Neural cell (in vitro differentiated cells): ENCODE measurements at regions not wholly inside any gene's neighbourhood (a gene's known extent, or its start where the extent isn't known, plus 50 kb on each side); places are given as distances from the start of the nearest gene placed in this dataset.

Experiments
- H2AFZ ChIP-seq: fragments of 200-600, 300-800 bp; sonication (generic), shearing (Covaris generic); 2 replicates; pipeline ENCODE4 v1.6.0; 2014; ENCODE audit warnings: low read depth, mild to moderate bottlenecking, antibody characterized with exemption, low read length, moderate library complexity
- H3F3A ChIP-seq: fragments of 200-600 bp; shearing (Covaris generic); 2 replicates; pipeline ENCODE4 v1.6.1; 2016; ENCODE audit warnings: mild to moderate bottlenecking, moderate library complexity, mixed read lengths, antibody characterized with exemption, low read length; ENCODE audit not compliant: insufficient read depth, poor library complexity, severe bottlenecking
- H3K27ac ChIP-seq: fragments of 200-600, 300-800 bp; sonication (generic), shearing (Covaris generic); 2 replicates; pipeline ENCODE4 v1.5.1; 2014; ENCODE audit warnings: mild to moderate bottlenecking, low read length, moderate library complexity
- H3K27me3 ChIP-seq: fragments of 300-800, 200-600 bp; sonication (generic), shearing (Covaris generic); 2 replicates; pipeline ENCODE4 v1.6.0; 2014; ENCODE audit warnings: mild to moderate bottlenecking, low read depth, low read length, moderate library complexity; ENCODE audit not compliant: insufficient read depth
- H3K36me3 ChIP-seq: fragments of 300-800, 200-600 bp; sonication (generic), shearing (Covaris generic); 2 replicates; pipeline ENCODE4 v1.5.1; 2014; ENCODE audit warnings: mild to moderate bottlenecking, antibody characterized with exemption, low read length, moderate library complexity; ENCODE audit not compliant: insufficient read depth
- H3K4me2 ChIP-seq: fragments of 300-800, 200-600 bp; sonication (generic), shearing (Covaris generic); 2 replicates; pipeline ENCODE4 v1.6.0; 2014; ENCODE audit warnings: mild to moderate bottlenecking, low read length
- H3K4me3 ChIP-seq: fragments of 300-800, 200-600 bp; sonication (generic), shearing (Covaris generic); 2 replicates; pipeline ENCODE4 v1.5.1; 2014; ENCODE audit warnings: mild to moderate bottlenecking, low read length, moderate library complexity
- H3K79me2 ChIP-seq: fragments of 200-600 bp; shearing (Covaris generic); replicated peaks from 2 replicates; pipeline ENCODE4 v1.6.0; 2014; ENCODE audit warnings: mild to moderate bottlenecking, low read length, moderate library complexity; ENCODE audit not compliant: insufficient read depth
- H3K9ac ChIP-seq: fragments of 300-800, 200-600 bp; sonication (generic), shearing (Covaris generic); 2 replicates; pipeline ENCODE4 v1.6.1; 2016; ENCODE audit warnings: mild to moderate bottlenecking, low read length, mixed read lengths
- H3K9me2 ChIP-seq: fragments of 200-600 bp; shearing (Covaris generic); 2 replicates; pipeline ENCODE4 v1.6.1; 2016; ENCODE audit warnings: mild to moderate bottlenecking, low read length, mixed read lengths; ENCODE audit not compliant: insufficient read depth
- H3K9me3 ChIP-seq: fragments of 200-600, 300-800 bp; sonication (generic), shearing (Covaris generic); 2 replicates; pipeline ENCODE4 v1.6.1; 2016; ENCODE audit warnings: mild to moderate bottlenecking, mixed run types, low read length, moderate library complexity, mixed read lengths
- H4K20me1 ChIP-seq: fragments of 200-600 bp; shearing (Covaris generic); 2 replicates; pipeline ENCODE4 v1.6.1; 2016; ENCODE audit warnings: mild to moderate bottlenecking, mixed run types; ENCODE audit not compliant: insufficient read depth
- CTCF ChIP-seq: fragments of 450-650 bp; IDR thresholded peaks from 2 replicates; pipeline ENCODE4 v1.5.1; 2014; ENCODE audit warnings: antibody characterized with exemption, mild to moderate bottlenecking, moderate library complexity; ENCODE audit not compliant: poor library complexity, severe bottlenecking
- EP300 ChIP-seq: fragments of 450-650 bp; conservative IDR thresholded peaks from 2 replicates; pipeline ENCODE4 v1.6.1; 2014; ENCODE audit warnings: antibody characterized with exemption, mild to moderate bottlenecking, moderate library complexity; ENCODE audit not compliant: poor library complexity, severe bottlenecking
- EZH2 ChIP-seq: fragments of 200-600, 300-800 bp; shearing (Covaris generic), sonication (generic); IDR thresholded peaks from 2 replicates; pipeline ENCODE4 v1.6.1; 2014; ENCODE audit warnings: antibody characterized with exemption, low read length, borderline replicate concordance, mild to moderate bottlenecking; ENCODE audit not compliant: insufficient read depth, poor library complexity, severe bottlenecking
- MXI1 ChIP-seq: fragments of 450-650 bp; conservative IDR thresholded peaks from 2 replicates; pipeline ENCODE4 v1.6.1; 2014; ENCODE audit warnings: antibody characterized with exemption, mild to moderate bottlenecking; ENCODE audit not compliant: poor library complexity, severe bottlenecking
- POLR2AphosphoS5 ChIP-seq: IDR thresholded peaks from 2 replicates; pipeline ENCODE4 v1.6.1; 2012
- RAD21 ChIP-seq: fragments of 450-650 bp; conservative IDR thresholded peaks from 2 replicates; pipeline ENCODE4 v1.6.1; 2014; ENCODE audit warnings: antibody characterized with exemption, mild to moderate bottlenecking, moderate library complexity
- REST ChIP-seq: IDR thresholded peaks from 2 replicates; pipeline ENCODE4 v1.6.1; 2012; ENCODE audit warnings: borderline replicate concordance
- SMC3 ChIP-seq: fragments of 450-650 bp; conservative IDR thresholded peaks from 2 replicates; pipeline ENCODE4 v1.6.1; 2014; ENCODE audit warnings: antibody characterized with exemption, mild to moderate bottlenecking, moderate library complexity; ENCODE audit not compliant: poor library complexity
- TAF1 ChIP-seq: IDR thresholded peaks from 2 replicates; pipeline ENCODE4 v1.6.1; 2012; ENCODE audit warnings: low read depth

DNA sequence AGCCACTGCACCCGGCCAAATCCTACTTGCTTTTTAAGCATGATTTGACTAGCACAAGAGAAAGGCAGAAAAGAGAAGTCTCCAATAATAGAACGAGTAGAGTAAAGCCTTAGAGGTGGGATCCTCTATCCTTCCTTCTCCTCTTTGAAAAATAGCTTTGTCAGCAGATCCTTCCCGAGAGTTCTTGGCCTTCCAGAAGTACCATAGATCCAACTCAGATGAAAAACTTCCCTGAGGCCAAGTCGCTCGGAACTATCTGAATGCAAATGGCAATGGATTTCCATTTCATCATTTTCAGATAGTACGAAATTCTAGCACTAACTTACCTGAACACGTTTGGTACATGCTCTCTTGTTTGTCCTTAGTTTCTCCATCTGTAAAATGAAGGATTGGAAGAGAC is 52.0 kb upstream of the SLIT3 start:
- H2AFZ ChIP-seq = no peak overlapping the region
- no peak for TF ChIP-seq TAF1
- TF ChIP-seq EP300 = no peak
- no peak for TF ChIP-seq RAD21
- TF ChIP-seq SMC3 = no peak
- TF ChIP-seq CTCF = no peak
- TF ChIP-seq MXI1 = no peak
- TF ChIP-seq POLR2AphosphoS5 = no peak
- no peak for TF ChIP-seq EZH2
- no peak for TF ChIP-seq REST
- no peaks in the 10 kb centered on the region for H4K20me1 ChIP-seq

GRCh38 chr5:169351721-169352120 is 50.8 kb upstream of the SLIT3 start:
- H4K20me1 ChIP-seq = no peaks in the 10 kb centered on the region
- no peak overlapping the region for H3K9ac ChIP-seq
- TF ChIP-seq TAF1 (no peak), MXI1 (no peak), CTCF (no peak), RAD21 (no peak)
- H3K9me3 ChIP-seq = no peaks in the 10 kb centered on the region
- no peaks in the 10 kb centered on the region for H3K9me2 ChIP-seq
- no peaks in the 10 kb centered on the region for H3K27me3 ChIP-seq
- no peak overlapping the region for H3K4me2 ChIP-seq
- H3K79me2 ChIP-seq = no peaks in the 10 kb centered on the region
- no peak overlapping the region for H3K27ac ChIP-seq
- H3F3A ChIP-seq = no peaks in the 10 kb centered on the region
- no peak overlapping the region for H2AFZ ChIP-seq
- no peaks in the 10 kb centered on the region for H3K36me3 ChIP-seq
- H3K4me3 ChIP-seq = no peak overlapping the region

More for the DNA sequence above, 52.0 kb upstream of the SLIT3 start:
- H3K4me3 ChIP-seq = no peak overlapping the region
- no peak overlapping the region for H3K9ac ChIP-seq
- no peaks in the 10 kb centered on the region for H3K36me3 ChIP-seq
- no peaks in the 10 kb centered on the region for H3K9me3 ChIP-seq
- no peaks in the 10 kb centered on the region for H3K9me2 ChIP-seq
- no peaks in the 10 kb centered on the region for H3K27me3 ChIP-seq
- no peak overlapping the region for H3K4me2 ChIP-seq
- H3F3A ChIP-seq = no peaks in the 10 kb centered on the region
- no peaks in the 10 kb centered on the region for H3K79me2 ChIP-seq
- H3K27ac ChIP-seq = no peak overlapping the region
